Stimulated activated CD4-positive, alpha-beta T cell treated with anti-CD3 and anti-CD28 coated beads, Interleukin-1b, Interleukin-23, amount 100 ng/mL, for 24 hours (primary cell): ENCODE measurements at regions not wholly inside any gene's neighbourhood (a gene's known extent, or its start where the extent isn't known, plus 50 kb on each side); places are given as distances from the start of the nearest gene placed in this dataset.
"Not testable (repeated sequence)": the region's sequence is repeated elsewhere in the genome, so short reads cannot be mapped to it uniquely, and the experiment has no call there.

Source experiments
- DNase-seq, 4 experiments: peaks; one replicate each; pipeline ENCODE4 v3.0.0-alpha.2; 2020; ENCODE audit warnings: low read depth in 4 of 4, low spot score in 1 of 4

DNA sequence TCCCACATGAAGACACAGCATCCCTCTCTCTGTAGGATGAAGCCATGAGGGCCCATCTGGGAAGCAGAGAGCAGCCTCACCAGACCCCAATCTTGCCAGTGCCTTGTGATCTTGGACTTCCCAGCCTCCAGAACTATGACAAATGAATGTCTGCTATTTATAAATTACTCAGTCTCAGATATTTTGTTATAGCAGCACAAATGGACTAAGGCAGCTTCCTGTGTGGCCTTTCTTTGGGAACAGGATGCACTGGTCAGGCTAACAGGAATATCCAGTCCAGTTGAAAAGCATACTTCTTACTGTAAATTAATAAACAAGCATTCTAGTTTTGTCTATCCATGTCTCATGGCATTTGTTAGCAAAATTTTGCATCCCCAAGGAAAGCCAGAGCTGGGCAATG, 134.1 kb upstream of the ETV3 start:
- DNase-seq: no peak

DNA sequence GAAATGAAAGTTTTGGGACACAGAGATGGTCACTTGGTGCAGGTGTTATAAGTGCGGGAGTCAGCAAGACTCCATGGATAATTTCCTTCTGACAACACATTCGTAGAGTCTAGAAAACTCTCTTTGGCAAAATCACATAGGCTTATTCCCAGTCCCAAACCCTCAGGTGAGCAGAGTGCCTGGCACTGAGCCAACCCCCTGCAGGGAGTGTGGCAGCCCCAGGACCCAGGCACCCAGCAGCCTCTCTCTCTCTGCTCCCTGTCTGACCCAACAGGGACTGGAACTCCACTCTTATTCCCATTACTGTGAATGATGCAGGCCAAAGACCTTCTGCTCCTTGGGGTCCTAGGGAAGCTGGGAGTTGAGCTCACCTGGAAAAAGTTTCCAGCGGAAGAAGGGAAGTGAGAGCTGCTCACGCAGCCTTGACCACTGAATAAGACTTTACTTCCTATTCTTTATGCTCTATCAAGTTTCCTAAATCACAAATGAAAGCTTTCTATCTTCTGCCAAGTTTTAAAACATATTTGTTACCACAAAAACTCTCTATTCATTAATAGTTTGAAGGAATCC, 132.6 kb upstream of the ETV3 start:
- no peak for DNase-seq

DNA sequence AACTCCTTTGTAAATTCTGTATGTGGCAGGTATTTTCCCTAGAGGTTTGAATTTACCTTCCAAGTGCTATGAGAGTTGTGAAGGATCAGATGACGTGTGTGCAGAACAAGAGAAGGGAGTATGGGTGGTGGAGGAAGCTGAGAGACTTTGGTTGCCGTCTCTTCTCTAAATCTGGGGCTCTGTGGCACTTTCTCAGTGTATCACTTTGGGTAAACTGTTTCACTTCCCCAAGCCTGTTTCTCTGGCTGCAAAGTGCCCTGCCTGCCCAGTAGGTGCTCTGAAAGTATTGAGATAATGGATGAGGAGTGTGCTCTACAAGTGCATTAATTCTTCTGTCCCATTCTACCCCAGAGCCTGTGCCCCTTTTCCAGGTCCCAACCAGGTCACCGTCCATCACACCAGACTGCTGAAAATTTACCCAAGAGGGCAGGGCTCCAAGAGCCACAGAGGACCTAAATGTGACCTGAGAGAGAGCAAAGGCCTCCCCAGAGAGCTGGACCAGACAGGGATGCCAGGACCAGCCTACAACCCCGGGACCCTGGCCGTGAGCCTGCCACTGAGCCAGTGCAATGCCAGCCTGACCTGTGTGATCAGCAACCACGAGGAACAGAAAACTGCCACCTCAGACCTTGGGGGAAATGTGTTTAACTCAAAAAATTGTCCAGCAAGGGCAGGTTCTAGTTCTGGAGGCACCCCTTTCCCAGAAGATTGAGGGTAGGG, 131.6 kb upstream of the ETV3 start:
- DNase-seq: no peak

DNA sequence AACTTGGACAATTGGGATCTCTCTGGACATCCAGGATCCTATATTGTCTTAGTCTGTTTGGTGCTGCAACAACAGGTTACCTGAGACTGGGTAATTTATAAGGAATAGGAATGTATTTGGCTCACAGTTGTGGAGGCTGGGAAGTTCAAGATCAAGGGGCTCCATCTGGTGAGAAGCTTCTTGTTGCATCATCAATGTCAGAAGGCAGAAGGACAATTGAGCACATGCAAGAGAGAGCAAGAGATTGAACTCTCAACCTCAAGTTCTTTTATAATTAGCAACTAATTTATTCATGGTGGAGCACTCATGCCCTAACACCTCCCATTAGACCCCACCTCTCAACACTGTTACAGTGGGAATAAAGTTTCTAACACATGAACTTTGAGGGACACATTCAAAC, 124.7 kb upstream of the ETV3 start:
- no peak for DNase-seq

DNA sequence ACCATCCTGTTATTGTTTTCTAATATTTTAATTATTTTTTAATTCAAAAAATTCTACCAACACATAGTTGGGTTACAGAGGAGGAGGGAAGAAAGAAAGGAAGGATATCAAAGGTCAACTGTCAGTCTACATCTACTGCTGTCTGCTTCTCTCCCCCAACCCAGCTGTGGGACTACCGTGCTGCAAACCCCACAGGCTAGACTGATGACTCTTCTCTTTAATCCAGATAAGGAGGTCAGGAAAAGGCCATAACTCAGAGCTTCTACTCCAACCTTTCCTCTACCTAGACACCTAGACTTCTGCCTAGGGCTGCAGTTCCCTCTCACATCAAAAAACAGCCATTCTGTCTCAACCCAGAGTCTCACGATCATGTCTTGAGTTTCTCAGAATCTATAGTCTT, 124.2 kb upstream of the ETV3 start:
- DNase-seq: no peak

DNA sequence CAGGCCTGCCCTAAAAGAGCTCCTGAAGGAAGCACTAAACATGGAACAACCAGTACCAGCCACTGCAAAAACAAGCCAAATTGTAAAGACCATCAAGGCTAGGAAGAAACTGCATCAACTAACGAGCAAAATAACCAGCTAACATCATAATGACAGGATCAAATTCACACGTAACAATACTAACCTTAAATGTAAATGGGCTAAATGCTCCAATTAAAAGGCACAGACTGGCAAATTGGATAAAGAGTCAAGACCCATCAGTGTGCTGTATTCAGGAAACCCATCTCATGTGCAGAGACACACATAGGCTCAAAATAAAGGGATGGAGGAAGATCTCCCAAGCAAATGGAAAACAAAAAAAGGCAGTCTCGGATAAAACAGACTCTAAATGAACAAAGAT, 117.7 kb upstream of the ETV3 start:
- not testable (repeated sequence) for DNase-seq

DNA sequence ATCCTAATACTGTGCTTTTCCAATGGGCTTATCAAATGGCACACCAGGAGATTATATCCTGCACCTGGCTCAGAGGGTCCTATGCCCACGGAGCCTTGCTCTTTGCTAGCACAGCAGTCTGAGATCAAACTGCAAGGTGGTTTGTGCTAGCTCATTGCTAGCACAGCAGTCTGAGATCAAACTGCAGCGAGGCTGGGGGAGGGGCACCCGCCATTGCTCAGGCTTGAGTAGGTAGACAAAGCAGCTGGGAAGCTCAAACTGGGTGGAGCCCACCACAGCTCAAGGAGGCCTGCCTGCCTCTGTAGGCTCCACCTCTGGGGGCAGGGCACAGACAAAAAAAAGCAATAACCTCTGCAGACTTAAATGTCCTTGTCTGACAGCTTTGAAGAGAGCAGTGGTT, 116.0 kb upstream of the ETV3 start:
- DNase-seq: not testable (repeated sequence)

DNA sequence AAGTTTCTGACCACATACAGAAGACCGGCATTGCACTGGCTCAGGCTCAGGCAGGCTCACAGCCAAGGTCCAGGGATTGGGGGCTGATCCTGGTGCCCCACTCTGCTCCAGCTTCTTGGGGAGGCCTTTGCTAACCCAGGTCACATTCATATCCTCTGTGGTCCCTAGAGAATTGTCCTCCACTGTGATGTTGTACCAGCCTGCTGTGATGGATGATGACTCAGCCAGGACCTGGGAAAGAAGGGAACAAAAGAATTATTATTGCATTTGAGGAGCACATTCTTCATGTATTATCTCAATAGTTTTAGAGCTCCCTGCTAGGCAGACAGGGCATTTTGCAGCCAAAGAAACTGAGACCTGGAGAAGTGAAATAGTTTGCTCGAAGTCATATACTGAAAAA, 114.3 kb upstream of the ETV3 start:
- DNase-seq: no peak

DNA sequence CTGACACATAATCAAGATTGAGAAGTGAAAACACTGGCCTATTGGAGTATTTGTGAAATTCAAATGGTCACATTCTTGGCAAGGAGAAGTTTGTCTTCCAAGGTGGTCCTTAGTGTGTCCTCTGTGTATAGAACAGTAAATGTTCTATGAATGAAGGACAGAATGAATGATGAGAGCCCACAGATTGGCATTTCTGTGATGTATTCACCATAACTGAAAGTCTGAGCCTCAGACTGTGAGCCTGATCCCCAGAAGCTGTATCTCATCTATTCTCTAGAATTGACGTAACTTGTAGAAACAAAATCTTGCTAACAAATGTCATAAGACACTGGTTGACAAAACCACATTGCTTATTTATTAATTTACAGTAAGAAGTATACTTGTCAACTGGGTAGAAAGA, 111.5 kb upstream of the ETV3 start:
- no peak for DNase-seq

DNA sequence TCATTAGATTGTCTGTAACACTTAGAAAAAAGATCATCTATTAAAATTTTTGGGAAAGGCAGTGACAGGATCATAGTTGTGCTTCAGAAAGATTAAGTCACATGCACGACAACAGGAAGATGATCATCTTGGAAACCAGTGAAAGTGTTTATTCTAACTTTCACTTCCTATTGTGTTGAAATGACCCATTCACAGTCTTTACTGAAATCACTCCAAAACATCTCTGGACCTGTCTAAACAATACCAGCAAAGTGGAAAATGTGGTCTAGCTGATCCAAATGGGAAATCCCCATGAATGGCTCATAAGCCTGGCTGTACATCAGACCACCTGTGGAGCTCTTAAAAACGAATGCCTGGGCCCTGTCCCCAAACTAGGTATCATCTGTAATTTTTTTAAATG, 111.1 kb upstream of the ETV3 start:
- no peak for DNase-seq

DNA sequence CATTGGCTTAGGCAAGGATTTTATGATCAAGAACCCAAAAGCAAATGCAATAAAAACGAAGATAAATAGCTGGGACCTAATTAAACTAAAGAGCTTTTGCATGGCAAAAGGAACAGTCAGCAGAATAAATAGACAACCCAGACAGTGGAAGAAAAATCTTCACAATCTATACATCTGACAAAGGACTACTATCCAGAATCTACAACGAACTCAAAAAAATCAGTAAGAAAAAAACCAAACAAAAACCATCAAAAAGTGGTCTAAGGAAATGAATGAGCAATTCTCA, 109.5 kb upstream of the ETV3 start:
- DNase-seq: not testable (repeated sequence)

DNA sequence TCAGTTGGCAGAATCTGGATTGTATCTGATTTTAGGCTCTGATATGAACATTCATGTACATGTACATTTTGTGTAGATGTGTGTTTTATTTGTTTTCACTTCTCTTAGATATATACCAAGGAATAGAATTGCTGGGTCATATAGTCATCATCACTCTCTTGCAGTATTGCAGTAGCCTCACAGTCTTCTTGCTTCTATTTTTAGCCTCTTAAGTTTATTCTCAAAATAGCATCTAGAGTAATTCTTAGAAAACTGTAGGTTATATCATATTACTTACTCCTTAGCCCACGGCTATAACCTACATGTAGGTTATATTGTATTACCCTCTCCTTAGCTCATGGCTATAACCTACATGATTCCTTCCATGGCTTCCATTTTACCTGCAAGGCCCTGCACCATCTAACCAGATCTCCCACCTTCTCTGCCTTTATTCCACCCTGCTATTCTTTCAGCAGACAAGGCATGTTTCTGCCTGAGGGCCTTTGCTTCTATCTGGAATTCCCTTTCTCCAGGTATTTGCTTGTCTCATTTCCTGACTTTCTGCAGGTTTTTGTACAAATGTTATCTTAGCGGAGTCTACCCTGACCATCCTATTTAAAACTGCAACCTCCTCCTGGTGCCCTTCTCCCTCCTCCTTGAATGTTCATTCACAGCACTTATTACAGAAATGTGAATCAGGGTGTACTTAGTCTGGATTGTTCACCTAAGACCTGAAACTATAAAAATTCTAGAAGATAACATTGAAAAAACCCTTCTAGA, 109.0 kb upstream of the ETV3 start:
- no peak for DNase-seq

DNA sequence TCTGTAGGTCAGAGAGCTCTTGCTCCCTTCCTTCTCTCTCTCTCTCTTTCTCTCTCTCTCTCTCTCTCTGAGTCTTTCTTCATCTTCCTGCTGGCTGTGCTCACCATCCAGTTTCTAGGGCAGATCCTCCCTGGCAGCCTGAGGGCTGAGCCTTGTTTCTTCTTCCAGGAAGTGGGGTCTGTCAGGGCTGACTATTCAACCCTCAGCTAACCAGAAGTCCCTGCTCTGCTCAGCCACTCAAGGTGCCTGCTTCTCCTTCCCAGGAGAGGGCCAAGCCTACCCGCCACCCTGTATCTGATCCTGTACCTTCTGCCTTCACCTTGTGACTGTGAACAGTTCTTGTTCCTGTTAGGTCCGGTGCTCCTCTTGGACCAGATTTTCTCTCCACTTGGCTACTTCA, 107.6 kb upstream of the ETV3 start:
- DNase-seq: no peak

DNA sequence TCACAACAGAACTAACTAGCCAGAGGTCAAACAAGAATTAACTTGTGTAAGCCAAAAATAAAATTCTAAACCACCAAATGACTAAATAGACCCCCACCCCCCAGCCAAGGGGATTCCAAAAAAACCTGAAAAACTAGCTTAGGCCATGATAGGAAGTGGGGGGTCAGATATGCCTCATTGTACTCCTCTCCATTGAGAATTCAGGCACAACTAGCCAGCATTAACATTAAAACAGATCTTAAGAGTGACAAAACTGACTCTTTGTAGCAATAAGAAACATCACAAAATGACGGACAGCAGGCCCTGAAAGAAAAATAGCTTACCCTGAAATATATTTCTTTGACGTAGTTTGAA, 103.0 kb upstream of the ETV3 start:
- DNase-seq: no peak

DNA sequence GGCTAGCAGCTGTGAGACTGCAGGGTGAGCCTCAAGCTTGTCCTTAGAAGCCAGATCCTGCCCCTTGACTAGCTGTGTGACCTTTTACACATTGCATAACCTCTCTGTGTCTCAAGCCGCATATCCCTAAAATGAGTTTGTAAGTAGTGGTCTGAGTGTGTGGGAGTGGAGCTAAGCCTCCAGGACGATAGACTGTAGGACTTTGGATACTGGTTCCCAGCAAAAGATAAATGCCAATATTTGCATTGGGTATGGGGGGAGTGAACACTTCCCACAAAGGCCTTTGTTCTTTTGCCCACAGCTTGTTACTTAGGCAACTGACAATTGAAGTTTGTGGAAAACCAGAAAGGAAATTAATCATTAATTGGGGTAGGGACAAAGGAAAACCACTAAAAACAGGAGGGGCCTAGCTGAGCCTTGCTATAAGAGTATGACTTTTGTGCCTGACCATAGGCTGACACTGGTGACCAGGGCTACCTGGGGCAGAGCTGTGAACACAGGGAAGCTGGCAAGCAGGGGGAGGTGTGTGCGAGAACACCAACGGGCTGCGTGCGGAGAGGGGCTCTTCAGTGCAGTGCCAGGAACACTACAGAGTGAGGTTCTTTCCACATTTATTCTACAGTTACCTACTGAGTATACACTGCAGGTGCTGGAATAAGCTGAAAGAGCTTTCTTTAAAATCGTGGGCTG, 102.4 kb upstream of the ETV3 start:
- no peak for DNase-seq

DNA sequence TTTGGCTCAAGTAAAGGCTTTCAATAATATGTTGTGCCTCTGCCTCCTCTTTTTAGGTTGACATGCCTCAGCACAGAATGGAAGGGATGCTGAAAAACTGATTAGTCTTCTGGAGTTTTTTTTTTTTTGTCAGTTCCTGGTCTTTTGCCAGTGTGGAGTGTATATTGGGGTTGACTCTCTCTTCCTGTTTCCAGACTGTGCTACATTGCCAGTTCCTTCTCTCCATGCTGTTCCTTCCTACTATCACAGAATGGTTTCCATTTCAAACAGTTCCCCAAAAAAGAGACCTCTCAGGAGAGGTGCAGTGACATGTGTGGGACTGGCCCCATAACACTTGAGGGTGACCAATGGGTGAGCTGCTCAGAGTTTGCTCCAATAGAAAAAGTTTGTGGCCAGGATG, 101.7 kb upstream of the ETV3 start:
- no peak for DNase-seq

DNA sequence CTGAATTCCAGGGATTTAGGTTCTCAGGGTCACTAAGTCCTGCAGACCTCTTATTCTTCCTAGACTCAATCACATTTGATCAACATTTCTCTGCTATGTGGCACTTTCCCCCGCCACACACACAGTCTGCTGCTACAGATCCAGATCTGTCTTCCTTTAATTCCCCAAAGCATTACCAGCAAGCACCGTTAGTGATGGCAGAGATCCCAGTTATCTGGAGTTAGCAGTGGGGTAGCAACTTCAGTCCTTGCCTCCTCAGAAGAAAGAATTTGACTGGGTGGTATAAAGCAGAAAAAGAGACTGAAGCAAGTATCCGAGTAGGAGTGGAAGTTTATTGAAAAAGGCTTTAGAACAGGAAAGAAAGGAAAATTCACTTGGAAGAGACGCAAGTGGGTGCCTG, 100.4 kb upstream of the ETV3 start:
- no peak for DNase-seq

DNA sequence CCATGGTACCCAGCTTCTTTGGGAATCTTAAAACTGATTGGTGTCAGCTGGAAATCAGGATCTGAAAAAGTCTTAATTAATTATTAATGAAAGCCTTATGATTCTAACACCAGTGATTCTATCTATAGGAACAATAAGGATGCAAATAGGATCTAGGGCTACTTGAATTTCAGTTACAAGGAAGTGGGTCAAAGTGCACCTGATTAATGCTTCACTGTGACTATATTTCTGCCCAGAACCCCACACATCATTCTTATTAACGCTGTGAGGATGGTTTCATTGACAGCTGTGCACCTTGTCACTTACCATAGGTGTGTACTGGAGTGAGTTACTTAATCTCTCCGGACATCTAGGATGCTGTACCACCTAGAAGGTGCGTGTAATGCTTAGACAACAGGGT, 99.8 kb upstream of the ETV3 start:
- DNase-seq: no peak

DNA sequence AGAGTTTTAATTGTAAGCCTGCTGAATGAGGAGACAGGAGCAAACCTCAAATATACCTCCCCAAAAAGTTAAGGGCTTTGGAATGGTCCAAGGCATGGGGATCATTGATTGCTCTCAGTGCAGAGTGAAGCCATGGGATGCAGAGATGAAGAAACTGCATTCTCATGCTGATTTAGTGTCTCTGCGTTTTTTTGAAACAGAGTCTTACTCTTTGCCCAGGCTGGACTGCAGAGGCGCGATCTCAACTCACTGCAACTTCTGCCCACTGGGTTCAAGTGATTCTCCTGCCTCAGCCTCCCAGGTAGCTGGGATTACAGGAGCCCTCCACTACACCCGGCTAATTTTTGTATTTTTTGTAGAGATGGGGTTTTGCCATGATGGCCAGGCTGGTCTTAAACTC, 99.3 kb upstream of the ETV3 start:
- no peak for DNase-seq

DNA sequence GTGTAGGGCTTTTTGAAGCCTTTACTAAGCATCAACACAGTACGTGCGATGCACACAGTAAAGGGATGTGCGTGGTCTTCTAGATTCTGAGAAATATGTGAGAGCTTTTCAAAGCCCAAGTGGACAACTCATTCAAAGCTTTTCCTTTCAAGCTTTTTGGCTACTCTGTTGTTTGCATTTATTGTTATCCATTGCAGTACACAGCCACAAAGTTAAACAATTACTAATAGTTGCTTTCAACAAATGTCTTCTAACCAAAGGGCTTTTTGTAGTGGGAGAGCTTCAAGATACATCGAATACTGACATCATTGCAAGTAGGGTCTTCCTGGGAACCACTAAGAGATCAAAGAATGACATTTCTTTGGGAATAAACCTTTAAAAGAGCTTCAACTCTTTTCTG, 97.9 kb upstream of the ETV3 start:
- no peak for DNase-seq

DNA sequence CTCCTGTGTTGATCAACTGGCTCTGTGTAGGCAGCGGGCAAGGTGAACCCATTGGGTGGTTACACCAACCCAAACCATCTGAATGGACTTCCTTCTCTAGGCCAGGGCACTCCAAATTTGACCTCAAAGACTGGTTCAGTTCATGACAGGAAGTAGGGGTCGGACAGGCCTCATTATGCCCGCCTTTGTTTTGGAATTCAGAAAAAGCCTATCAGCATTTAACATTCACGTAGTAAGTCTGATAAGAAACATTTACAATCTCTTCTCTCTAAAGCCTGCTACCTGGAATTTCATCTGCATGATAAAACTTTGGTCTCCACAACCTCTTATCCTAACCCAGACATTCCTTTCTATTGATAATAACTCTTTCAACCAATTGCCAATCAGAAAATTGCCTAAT, 97.1 kb upstream of the ETV3 start:
- no peak for DNase-seq

DNA sequence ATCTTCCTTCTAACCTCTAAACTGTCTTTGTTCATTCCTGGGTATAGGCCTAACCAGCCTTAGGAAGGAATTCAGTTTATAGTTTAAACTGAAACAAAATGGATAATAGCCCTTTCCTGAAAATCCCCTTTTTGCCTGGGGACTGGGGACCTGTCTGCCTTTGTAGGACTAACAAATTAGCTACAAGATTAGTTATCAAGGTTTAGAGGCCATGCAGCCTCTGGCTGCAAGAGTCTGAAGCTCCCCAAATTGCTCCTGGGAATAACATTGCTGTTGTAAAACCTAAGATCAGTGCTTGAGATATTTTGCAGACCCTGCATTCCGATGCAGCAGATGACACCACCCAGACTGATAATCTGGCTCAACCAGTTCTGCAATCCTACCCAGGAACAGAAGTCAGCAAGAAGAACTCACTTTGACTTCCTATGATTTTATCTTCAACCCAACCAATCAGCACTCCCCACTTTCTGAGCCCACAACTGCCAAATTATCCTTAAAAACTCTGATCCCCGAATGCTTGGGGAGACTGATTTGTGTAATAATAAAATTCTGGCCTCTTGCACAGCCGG, 96.6 kb upstream of the ETV3 start:
- no peak for DNase-seq
